Left kidney (tissue), 1 donor: ENCODE measurements at regions not wholly inside any gene's neighbourhood (a gene's known extent, or its start where the extent isn't known, plus 50 kb on each side); places are given as distances from the start of the nearest gene placed in this dataset.
"Not testable (repeated sequence)": the region's sequence is repeated elsewhere in the genome, so short reads cannot be mapped to it uniquely, and the experiment has no call there.

Source experiments
- DNase-seq: peaks from one replicate; pipeline ENCODE4 v3.0.0-alpha.2; 2013

DNA sequence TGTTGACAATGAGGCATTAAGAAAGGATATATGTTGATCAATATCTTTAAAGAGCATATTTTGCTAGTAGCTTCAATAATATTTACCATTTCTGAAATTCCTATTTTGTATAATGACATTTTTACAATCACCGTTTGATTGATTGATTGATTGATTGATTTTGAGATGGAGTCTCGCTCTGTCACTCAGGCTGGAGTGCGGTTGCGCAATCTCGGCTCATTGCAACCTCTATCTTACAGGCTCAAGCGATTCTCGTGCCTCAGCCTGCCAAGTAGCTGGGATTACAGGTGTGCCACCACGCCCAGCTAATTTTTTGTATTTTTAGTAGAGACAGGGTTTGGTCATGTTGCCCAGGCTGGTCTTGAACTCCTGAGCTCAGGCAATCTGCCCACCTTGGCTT lies 150.9 kb upstream of the TEX13D start:
- not testable (repeated sequence) for DNase-seq

DNA sequence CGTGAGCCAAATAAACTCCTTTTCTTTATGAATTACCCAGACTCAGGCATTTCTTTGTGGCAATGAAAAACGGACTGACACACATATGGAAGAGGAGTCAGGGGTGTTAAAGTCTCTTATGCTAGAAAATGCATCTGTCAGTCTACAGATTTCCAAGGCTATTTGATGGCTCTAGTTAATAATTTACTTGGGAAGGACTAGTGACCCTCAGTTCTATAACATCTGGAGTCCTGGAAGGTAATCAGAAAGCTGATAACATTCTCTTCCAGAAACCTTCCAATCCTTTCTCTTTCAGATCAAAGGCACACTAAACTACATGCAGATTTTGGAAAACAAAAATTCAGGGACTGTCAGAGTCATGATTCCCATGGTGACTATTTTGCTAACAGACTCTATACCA lies 142.0 kb upstream of the TEX13D start:
- no peak for DNase-seq

DNA sequence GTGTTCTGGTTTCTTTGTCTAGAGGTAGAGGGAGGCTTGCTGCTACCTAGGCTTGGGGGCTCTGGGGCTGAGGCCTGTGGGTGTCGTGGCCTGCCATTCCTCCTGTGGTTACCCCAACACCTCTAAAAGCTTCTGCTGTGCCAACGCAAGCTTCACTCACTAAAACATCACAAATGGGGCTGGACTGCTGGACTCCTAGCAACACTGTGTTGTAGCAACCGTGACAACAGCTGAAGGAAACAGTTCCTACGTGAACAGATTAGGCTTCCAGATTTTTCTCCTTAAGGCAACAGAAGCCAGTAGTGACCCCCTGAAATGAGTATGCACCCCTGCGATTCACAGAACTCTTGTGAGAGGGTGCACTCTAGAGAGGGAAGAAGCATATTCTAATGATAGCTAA lies 138.3 kb upstream of the TEX13D start:
- no peak for DNase-seq

DNA sequence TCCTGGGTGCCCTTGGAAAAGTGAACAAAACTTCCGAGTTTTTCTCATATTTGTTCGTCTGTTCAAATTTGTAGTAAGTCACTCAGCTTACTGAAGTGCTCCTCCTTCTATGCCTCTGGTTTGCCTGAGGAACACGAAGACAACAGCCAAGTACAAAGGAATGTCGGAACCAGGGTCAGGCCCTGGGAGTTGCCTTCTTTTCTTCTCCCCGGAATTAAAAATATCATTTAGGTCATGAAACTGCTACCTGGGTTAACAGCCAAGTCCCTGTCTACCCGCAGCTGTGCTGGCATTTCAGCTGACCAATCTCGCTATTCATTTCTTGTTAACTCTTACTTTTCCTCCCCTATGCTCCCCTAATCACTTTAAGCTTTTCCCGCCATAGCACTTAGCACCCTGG lies 137.6 kb upstream of the TEX13D start:
- no peak for DNase-seq

DNA sequence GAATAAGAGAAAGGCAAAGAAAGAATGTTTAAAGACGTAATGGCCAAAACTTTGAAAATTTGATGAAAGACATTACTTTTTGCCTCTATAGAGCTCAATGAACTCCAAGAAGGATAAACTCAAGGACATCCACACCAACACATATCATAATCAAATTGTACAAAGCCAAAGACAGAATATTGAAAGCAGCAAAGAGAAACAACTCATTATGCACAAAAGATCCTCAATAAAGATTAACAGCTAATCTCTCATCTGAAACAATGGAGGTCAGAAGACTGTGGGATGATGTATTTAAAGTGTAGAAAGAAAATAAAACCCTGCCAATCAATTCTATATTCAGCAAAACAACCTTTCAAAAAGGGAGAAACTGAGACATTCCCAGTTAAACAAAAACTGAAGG lies 129.1 kb upstream of the TEX13D start:
- no peak for DNase-seq

DNA sequence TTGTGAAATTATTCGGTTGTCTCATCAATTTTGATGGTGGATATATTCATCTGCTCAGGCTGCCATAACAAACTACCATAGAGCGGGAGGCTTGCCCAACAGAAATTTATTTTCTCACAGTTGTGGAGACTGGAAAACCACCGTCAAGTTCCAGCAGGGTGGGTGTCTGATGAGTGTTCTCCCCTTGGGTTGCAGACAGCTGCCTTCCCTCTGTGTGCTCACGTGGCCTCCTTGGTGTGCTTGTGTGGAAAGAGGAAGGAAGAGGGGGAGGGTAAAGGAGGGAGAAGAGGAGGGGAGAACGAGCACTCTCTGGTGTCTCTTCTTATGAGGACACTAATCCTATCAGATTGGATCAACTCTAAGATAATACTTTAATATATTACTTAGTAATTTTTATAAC lies 123.8 kb upstream of the TEX13D start:
- no peak for DNase-seq

DNA sequence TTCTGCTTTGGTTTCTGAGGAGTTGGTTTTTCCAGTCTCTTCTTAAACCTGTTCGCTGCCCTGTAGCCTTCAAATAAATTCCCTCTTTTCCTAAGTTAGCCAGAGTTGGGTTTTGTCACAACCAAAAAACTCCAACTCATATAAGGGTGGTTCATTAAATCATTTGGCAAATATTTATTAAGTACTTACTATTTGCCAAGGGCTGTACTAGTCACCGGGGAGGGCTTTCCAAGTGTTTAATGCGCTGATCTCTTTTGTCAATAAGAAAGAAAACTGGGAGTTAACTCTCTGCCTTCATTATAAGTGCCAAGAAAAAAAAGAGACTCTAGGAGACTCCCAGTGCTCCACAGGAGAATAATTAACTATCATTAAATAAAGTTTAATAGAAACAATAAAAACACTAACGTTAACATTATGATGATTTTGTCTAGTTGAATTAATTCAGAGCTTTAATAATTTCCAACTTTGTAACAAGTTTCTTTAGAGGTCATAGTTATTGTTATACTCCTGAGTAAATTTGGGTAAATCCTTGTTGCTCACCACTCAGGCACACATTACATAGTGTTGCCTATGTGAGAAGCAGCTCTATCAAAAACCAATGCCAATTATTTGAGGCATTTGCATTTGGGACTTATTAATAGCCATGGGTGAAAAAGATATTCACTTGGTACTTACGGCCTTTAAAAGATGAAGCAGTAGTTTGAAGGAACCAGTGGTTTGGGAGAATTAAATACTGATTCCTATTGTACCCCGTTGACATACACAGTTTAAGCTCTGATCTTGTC lies 122.5 kb upstream of the TEX13D start:
- DNase-seq: no peak

DNA sequence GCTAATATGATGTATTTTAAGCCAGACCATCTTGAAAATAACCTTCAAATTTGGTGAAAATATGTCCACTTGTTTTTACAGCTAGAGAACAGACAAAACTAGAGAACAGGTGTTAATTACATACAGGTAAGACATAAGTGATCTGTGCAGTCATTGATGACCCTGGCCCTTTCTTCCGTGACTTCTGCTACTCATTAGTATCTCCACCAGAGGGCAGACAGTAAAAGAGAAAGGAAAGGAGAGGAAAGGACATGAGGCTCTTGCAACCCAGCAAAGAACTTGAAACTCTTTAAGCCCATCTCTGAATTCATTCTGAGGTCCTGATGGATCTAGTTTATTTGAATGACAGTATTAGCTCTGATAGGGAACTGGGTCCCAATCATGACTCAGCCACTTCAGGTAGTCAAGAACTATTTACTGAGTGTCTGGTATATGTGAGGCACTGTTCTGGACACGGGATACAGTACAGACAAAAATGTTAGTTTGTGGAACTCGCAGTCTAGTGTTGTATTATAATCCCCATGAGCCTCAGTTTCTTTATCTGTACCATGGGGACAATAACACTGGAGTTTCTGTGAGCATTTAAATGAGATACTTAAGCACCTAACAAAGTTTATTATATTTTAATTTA lies 121.0 kb upstream of the TEX13D start:
- DNase-seq: no peak

DNA sequence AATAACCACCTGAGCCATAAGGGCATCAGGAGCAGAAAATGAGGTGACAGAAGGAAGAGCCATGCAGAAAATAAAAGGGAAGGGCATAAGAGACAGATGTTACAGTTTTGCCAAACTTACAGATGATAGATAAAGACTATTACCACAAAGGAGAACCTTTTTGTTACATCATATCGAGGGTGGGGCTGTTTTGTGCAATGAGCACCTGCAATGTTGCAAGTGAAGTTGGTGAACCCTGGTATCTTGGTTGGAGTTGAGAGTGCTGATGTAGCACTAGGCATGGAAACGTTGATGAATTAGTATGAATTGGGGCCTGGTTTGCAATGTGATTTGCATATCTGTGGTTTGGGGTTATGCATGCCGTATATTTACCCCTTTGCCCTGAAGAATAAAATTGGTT lies 119.8 kb upstream of the TEX13D start:
- no peak for DNase-seq

DNA sequence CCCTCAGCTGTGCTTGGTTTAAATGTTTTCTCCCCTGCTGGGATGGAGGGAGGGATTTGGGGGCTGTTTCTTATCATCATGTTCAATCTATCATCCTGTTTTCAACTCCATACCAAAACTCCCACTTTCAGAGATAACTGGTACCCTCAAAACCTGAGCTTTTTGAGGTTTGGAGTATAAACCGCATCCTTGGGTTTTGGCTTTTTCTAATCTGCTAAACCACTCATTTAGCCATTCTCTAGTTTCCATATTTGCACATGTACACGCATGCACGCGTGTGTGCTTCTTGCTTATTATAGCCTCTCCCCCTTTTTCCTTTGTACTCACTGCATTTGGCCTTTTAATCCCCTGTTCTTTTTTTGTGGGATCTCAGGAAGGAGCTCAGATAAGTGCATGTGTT lies 116.7 kb upstream of the TEX13D start:
- no peak for DNase-seq

DNA sequence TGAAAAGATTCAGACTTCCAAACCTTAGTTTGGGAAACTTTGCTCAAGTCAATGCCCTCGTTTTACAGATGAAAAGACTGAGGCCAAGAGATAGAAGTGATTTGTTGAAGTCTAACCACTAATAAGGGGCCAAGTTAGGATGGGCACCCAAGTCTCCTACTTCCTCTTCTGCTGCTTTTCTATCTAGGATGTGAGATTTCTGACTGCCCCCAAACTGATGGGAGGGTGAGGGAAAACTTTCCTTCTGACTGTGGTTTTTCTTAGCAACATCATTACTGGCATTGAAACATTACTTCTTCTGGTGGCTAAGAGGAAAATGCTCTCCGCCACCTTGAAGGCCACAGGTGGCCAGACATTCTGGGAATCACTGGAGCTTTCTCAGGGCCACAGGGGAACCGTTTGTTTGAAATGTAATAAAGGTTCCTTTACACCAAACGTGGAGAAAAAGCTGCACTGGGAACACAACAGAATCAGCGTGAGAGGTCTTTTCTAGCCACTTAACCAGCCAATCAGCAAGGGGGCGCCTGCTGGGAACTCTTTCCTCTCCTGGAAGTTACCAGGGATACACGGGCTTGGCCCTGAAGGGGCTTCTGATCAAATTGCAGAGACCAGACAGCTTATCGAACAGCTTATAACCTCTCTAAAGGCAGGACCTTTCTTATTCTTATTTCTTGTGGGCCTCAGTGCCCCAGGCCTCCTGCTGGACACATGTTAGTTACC lies 115.9 kb upstream of the TEX13D start:
- no peak for DNase-seq

DNA sequence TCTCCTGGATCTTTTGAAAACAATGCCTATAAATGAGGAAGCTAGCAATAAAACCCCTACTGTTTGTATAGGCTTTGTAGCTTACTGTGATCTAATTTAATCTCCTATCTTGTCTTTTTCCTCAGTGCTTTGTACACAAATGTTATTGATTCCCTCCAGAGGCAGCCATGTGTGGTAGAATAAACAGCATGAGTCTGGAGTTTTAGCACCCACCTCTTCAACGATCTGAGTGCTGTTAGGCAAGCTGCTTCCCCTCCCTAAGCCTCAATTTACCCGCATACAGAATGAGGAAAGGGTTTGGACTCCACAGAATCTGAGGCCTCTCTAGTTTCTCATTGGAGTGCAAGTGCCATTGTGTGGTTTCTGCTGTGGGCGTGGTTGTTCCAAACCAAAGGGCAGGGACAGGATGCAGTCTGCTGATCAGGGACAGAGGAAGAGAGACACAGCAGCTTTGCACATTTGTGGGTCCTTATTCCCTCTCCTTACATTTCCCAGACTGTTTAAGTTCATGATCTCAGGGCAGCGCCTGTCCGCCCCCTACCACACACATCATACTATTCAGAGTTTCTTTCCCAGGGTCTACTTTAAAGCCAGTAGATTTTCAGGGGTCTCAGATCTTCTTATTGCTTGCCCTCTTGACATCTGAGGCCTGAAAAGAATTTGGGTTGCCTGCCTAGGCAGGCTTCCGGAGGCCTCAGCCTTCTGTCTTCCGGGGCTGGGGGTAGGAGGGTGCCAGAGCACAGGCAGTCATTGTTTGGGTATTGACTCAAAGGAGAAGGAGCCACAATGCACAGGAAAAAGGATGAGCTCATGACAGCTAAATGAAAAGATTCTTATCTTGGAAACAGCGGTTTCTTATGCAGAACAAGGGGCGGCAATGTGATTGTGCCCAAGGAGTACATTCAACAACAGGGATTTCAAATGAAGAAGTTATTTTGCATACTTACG lies 114.9 kb upstream of the TEX13D start:
- DNase-seq: no peak

DNA sequence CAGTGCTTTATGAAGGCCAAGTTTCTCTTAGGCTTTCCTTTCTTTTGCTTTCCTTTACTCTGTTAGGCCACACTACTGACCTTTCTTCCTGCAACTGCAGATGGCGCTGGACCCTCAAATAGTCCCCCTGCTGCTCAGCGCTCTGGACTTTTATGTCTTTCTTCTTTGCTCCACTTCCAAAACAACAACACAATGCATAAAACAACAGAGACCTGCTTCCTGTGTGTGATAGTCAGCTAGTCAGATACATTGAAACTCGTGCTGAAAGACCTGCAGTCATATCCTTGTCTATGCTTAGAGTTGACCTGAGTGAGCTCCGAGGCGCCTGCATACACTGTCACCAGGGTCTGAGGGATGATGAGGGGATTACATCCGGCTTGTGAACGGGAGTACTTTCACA lies 108.9 kb upstream of the TEX13D start:
- DNase-seq: no peak

DNA sequence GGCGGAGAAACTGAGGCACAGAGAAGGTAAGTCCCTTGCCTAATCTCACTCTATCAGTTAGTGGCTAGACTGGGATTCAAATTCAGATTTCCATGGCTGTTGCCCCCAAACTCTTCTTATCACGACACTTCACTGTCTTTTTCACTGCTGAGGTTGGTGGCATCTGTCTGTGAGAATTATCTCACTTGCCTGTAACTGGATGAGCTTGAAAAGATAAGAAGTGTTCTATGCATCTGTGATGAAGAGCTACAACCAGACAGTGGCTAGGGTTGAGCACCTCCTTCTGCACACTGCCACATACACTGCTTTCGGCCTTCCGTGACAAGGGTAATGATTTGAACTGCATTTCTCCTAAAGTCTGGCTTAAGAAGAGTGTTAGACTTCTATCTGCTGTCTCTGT lies 107.9 kb upstream of the TEX13D start:
- DNase-seq: no peak

DNA sequence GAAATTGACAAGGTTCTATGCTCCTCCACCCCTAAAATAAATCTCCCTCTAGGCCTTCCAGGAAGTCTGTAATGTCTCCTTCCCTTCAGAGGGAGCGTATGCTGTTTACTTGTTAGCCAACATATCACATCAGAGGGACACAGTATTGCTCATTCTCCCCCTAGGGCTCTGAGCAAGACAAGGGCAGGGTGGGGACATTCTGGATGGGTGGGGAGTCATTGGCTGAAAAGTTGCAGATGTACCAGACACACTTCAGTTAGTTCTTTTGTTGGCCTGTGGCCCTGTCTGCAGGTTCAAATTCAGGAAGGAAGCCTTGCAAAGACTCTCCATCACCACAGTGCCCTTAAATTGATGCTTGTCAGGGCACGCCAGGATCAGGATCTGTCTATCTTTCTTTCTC lies 106.3 kb upstream of the TEX13D start:
- DNase-seq: no peak

DNA sequence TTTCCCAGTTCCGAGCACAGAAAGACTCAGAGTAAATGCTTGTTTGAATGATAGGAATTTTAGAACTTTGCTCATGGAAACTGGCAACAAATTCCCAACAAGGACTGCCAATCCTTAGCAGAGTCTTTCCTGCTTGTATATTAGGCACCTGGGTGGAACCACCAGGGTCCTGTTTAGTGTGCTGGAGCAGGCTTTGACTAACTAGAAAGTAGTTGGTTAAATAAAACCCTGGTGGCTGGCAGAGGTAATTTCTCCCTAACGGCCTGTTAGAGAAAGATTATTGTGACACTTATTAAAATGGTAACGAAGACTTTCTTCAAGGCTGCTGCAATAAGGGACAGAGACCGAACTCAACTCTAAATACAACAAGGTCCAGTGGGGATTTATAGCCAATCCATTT lies 103.6 kb upstream of the TEX13D start:
- DNase-seq: no peak

DNA sequence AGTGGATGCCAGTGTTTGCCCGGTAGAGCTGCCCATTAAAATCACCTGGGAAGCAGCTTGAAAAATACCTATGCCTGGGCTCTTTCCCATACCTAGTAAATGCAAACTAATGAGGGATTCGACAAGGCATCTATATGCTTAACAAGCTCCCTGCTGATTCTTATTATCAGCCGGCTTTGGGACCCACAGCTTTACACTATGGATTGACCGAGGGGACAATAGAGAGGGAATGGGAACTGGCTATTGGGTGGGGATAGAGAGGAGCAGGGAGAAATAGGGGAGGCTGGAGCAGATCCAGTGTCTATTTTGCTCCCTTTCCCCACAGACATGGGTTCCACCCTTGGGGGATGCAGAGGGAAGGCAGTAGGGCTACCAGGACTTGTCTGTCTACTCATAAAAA lies 103.1 kb upstream of the TEX13D start:
- DNase-seq: no peak

DNA sequence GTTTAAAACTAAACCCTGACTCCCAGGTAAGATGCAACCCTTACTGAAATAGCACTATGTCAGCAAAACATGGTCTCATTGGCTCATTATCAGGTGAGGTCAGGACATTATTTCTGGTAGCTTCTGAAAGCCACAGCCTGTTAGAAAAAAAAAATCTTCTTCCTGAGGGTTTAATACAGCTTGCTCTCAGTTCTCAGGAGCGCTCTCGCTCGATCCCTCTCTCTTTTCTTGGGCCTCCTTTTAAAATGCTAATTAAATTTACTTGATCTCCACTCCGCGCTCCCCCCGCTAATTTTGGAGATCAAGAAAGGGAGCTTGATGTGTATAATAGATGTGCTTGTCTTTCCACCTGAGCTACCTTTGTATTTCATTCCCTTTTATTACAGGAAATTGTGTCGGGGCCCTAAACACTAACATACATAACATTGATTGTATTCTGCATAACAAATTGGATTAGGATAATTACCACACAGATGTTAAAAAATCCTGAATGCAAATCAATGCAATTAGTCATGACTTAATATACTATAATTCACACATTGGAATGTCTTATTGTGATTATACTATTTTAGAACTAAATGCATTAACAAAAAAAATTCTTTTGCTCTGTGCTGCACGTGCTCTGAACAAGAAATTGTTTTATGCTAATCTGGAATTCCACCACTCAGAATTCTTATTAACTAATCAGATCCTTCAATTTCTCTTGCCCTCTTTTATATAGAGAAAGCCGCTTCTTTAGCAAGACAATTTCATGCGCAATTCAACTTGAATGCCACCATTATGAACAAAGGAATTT lies 101.6 kb upstream of the TEX13D start:
- no peak for DNase-seq

DNA sequence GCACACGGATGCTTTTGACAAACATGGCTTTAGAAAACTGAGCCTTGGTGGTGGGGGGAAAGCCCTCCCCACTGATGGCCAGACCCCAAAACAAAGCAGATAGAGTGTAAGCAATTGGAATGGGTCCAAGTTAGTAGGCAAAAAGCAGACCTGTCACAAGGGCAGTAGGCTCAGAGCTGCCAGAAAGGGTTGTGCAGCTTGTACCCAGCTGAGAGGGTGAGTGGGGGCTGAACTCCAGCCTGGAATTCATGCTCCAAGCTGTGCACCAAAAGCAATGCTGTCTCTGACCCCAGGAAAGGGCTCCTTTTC lies 101.1 kb upstream of the TEX13D start:
- DNase-seq: no peak

DNA sequence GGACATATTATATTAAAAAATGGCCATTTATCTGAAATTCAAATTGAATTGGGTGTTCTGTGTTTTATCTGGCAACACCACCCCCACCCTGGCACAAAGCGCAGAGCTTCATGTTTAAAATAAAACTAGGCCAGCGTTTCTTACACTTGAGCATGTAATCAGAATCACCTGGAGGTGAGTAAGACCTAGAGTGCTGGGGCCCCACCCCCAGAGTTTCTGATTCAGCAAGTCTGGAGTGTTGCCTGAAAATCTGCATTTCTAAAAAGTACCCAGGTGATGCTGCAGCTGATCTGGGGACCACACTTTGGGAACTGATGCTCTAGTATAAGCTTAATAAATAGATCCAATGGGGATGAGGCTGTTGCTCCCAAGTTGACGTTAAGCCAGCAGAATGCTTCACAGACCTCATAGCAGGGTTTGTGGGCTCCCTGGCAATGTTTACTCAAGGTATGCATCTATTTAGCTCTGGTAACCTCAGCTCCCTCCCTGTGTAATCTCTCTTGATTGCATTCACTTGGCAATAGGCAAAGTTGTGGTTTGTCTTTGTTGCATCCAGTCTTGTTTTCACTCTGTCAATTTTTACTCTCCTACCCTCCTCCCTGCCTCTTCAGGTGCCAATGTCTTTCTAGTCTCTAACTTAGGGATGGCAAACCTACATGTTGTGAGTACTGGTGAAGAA lies 99.8 kb upstream of the TEX13D start:
- no peak for DNase-seq

DNA sequence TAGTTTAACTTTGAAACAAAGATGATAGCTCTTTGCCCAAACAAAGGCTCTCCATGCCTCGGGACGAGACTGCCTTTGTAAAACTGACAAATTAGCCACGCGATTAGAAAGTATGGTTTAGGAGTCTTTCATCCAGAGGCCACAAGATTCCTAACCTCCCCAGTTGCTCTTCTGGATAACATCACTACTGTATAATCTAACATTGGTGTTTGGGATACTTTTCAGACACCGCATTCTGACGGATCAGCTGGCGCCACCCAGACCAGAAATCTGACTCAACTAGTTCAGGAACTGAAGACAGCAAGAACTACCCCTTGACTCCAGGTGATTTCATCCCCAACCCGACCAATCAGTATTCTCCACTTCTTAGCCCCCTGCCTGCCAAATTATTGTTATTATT lies 98.1 kb upstream of the TEX13D start:
- DNase-seq: no peak
